SK-N-SH (cell line): ENCODE measurements at regions not wholly inside any gene's neighbourhood (a gene's known extent, or its start where the extent isn't known, plus 50 kb on each side); places are given as distances from the start of the nearest gene placed in this dataset.

ENCODE experiments used
- CTCF ChIA-PET: fragments of 300-600, 350-600 bp; formaldehyde crosslinking; extraction: SDS; loops from one replicate; lab custom pipeline; 2021; lab: Yijun Ruan, JAX
- POLR2A ChIA-PET: fragments of 350-600 bp; sonication (Branson Sonifier 250); formaldehyde crosslinking; extraction: SDS; loops from one replicate; lab custom pipeline; 2020; ENCODE audit warnings: antibody characterized with exemption, inconsistent platforms; lab: Yijun Ruan, JAX
- DNase-seq: peaks from one replicate; pipeline ENCODE4 v3.0.0; 2012
- H2AFZ ChIP-seq: fragments of 200-600 bp; sonication (generic); 2 replicates; pipeline ENCODE4 v1.8.1; 2016; ENCODE audit warnings: antibody characterized with exemption, mild to moderate bottlenecking, low read depth
- H3F3A ChIP-seq: fragments of 200-600 bp; sonication (generic); replicated peaks from 2 replicates; pipeline ENCODE3; 2016; ENCODE audit warnings: antibody characterized with exemption, mild to moderate bottlenecking; ENCODE audit not compliant: insufficient read depth
- H3K27ac ChIP-seq, 2 experiments: fragments of 200-500 bp in 1 of 2; fragments of 200-600 bp in 1 of 2; sonication (Bioruptor generic) in 1 of 2; sonication (generic), shearing (Covaris generic) in 1 of 2; 2 replicates each; pipeline versions ENCODE4 v1.5.1 to v1.6.1; 2014 to 2016; ENCODE audit warnings: low read depth in 2 of 2, inconsistent platforms in 1 of 2, low read length in 1 of 2, mild to moderate bottlenecking in 1 of 2, mixed read lengths in 1 of 2
- H3K27me3 ChIP-seq: fragments of 200-600 bp; sonication (generic), shearing (Covaris generic); 2 replicates; pipeline ENCODE4 v1.6.1; 2016; ENCODE audit warnings: mixed run types; ENCODE audit not compliant: insufficient read depth
- H3K36me3 ChIP-seq, 2 experiments: fragments of 200-500 bp in 1 of 2; fragments of 200-600 bp in 1 of 2; sonication (Bioruptor generic) in 1 of 2; sonication (generic) in 1 of 2; replicated peaks in 1 of 2; 2 replicates each; pipeline versions ENCODE3 to v1.5.1; 2014 to 2016; ENCODE audit warnings: low read length in 1 of 2, mild to moderate bottlenecking in 1 of 2; ENCODE audit not compliant: insufficient read depth in 2 of 2, control insufficient read depth in 1 of 2
- H3K4me1 ChIP-seq, 2 experiments: fragments of 200-500 bp in 1 of 2; fragments of 200-600 bp in 1 of 2; sonication (Bioruptor generic) in 1 of 2; sonication (generic), shearing (Covaris generic) in 1 of 2; 2 replicates each; pipeline versions ENCODE4 v1.5.1 to v1.6.1; 2014 to 2016; ENCODE audit warnings: low read depth in 1 of 2, low read length in 1 of 2, mixed run types in 1 of 2; ENCODE audit not compliant: insufficient read depth in 2 of 2, control insufficient read depth in 1 of 2
- H3K4me2 ChIP-seq: fragments of 200-600 bp; sonication (generic), shearing (Covaris generic); 2 replicates; pipeline ENCODE4 v1.6.1; 2017; ENCODE audit warnings: mixed run types
- H3K4me3 ChIP-seq, 2 experiments: fragments of 200-500 bp in 1 of 2; fragments of 200-600 bp in 1 of 2; sonication (Bioruptor generic) in 1 of 2; sonication (generic), shearing (Covaris generic) in 1 of 2; 2 replicates each; pipeline versions ENCODE4 v1.5.1 to v1.8.1; 2014 to 2016; ENCODE audit warnings: low read depth in 2 of 2, inconsistent platforms in 1 of 2, low read length in 1 of 2, mild to moderate bottlenecking in 1 of 2, mixed read lengths in 1 of 2, moderate library complexity in 1 of 2
- H3K79me2 ChIP-seq: fragments of 200-600 bp; sonication (generic); 2 replicates; pipeline ENCODE4 v1.8.1; 2017; ENCODE audit warnings: mild to moderate bottlenecking; ENCODE audit not compliant: insufficient read depth
- H3K9ac ChIP-seq: fragments of 200-600 bp; sonication (generic); 2 replicates; pipeline ENCODE4 v1.6.1; 2017; ENCODE audit warnings: mixed run types
- H3K9me2 ChIP-seq: fragments of 200-600 bp; sonication (generic); 2 replicates; pipeline ENCODE4 v1.6.1; 2017; ENCODE audit warnings: mixed run types
- H3K9me3 ChIP-seq: fragments of 200-600 bp; sonication (generic); 2 replicates; pipeline ENCODE4 v1.6.1; 2017; ENCODE audit warnings: mixed run types, mild to moderate bottlenecking, moderate library complexity
- H4K20me1 ChIP-seq: fragments of 200-600 bp; sonication (generic); 2 replicates; pipeline ENCODE4 v1.6.1; 2017; ENCODE audit warnings: mild to moderate bottlenecking, mixed run types; ENCODE audit not compliant: insufficient read depth
- CHD2 ChIP-seq: fragments of 150-350 bp; IDR thresholded peaks from 2 replicates; pipeline ENCODE4 v1.6.1; 2018; ENCODE audit warnings: low read length; ENCODE audit not compliant: partially characterized antibody
- ELF1 ChIP-seq: IDR thresholded peaks from 2 replicates; pipeline ENCODE4 v1.4.0; 2012
- EZH2phosphoT487 ChIP-seq: fragments of 200-600 bp; sonication (generic); IDR thresholded peaks from 2 replicates; pipeline ENCODE4 v1.6.1; 2017; ENCODE audit warnings: low read depth, mixed run types, mild to moderate bottlenecking, antibody characterized with exemption, moderate library complexity, borderline replicate concordance
- FOXM1 ChIP-seq: IDR thresholded peaks from 2 replicates; pipeline ENCODE4 v1.4.0; 2012; ENCODE audit warnings: low read depth, mild to moderate bottlenecking
- MEF2A ChIP-seq: IDR thresholded peaks from 2 replicates; pipeline ENCODE4 v1.4.0; 2012; ENCODE audit warnings: low read depth, borderline replicate concordance
- NRF1 ChIP-seq: IDR thresholded peaks from 2 replicates; pipeline ENCODE4 v1.6.1; 2012; ENCODE audit warnings: low read depth, mild to moderate bottlenecking, low read length
- PBX3 ChIP-seq: IDR thresholded peaks from 2 replicates; pipeline ENCODE4; 2012
- RAD21 ChIP-seq: IDR thresholded peaks from 2 replicates; pipeline ENCODE4 v1.6.1; 2012; ENCODE audit warnings: mild to moderate bottlenecking, low read length
- RCOR1 ChIP-seq: fragments of 150-350 bp; IDR thresholded peaks from 2 replicates; pipeline ENCODE4 v1.6.1; 2017; ENCODE audit warnings: antibody characterized with exemption, low read length
- REST ChIP-seq: IDR thresholded peaks from 2 replicates; pipeline ENCODE4 v1.6.1; 2012; ENCODE audit warnings: mild to moderate bottlenecking, low read depth, low read length, moderate library complexity
- SIN3A ChIP-seq: IDR thresholded peaks from 2 replicates; pipeline ENCODE4 v1.6.1; 2012; ENCODE audit warnings: low read depth, mild to moderate bottlenecking, low read length, moderate library complexity, borderline replicate concordance
- SMC3 ChIP-seq: IDR thresholded peaks from 2 replicates; pipeline ENCODE4 v1.6.1; 2012; ENCODE audit warnings: low read depth, low read length, improper control_type of control experiment
- TEAD4 ChIP-seq: IDR thresholded peaks from 2 replicates; pipeline ENCODE4 v1.4.0; 2012; ENCODE audit warnings: mild to moderate bottlenecking, borderline replicate concordance; ENCODE audit not compliant: insufficient read depth
- ZBTB33 ChIP-seq: IDR thresholded peaks from 2 replicates; pipeline ENCODE4 v1.4.0; 2012; ENCODE audit warnings: low read depth, borderline replicate concordance
- WGBS: methylation state at CpG from one replicate; pipeline ENCODE4 v1.1.6; 2017; ENCODE audit warnings: low lambda C conversion rate; 5-methylcytosine and 5-hydroxymethylcytosine counted together
- TF ChIP-seq, protein P1 (sequence below): IDR thresholded peaks from 2 replicates; pipeline ENCODE4 v1.4.0; 2012; ENCODE audit warnings: low read depth

DNA sequence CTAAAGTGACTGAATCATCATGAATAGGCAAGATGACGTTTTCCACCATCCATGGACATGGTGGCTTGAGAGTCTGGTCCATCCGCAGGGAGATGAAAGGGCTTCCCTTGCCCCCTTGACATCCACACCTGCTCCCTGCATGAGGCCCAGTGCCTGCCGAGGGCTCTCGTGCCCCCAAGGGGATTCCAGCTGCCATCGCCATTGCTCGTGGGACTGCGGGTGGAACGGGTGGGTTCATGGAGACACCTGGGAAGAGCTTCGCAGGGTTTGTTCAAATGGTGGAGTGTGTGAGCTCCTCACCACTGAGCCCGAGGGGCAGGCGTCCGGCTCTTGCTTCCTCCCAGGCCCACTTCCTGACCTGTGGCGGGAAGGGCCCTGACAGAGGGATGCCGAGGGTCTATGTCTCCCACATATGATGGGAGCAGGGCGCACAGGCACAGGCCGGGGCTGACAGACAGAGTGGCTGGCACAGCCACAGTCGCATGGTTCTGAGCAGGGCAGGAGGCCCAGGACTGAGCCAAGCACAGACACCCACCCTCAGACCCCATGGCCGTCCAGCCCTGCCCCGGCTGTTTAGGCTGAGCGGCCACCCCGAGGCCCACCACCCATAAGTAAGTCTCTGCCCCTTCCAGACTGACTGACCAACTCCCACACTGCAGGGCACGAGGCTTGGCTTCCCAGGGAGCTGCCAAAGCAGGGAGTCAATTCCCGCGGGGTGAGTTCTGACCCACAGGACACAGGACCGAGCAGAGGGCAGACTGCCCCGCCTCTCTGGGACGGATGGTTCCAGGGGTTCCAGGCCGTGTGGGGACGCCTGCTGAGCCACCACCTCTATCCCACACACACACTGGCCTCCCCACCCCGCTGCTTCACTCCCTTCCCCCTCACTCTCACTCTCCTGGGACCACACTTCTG, 70.0 kb upstream of the PPP1R26 start:
- no peak overlapping the region for H3K9ac ChIP-seq
- H4K20me1 ChIP-seq, result no peaks in the 10 kb centered on the region
- POLR2A ChIA-PET, result no interaction called here
- H2AFZ ChIP-seq, result no peak overlapping the region
- no peak for DNase-seq
- no peaks in the 10 kb centered on the region for H3K9me2 ChIP-seq
- no peak overlapping the region for H3K4me2 ChIP-seq
- H3K27ac ChIP-seq, result no peak overlapping the region
- no peak overlapping the region for H3K4me3 ChIP-seq
- no peaks in the 10 kb centered on the region; a peak in 1 of 4 replicates for H3K4me1 ChIP-seq
- CTCF ChIA-PET, result interaction anchor here (0.6 to 11.2 kb wide), 9 partner anchors 10 to 630 kb away, joined by 3 to 290 read pairs (median 23); partner anchors contain the start of gene OLFM1
- H3K9me3 ChIP-seq, result no peaks in the 10 kb centered on the region
- no peaks in the 10 kb centered on the region for H3K27me3 ChIP-seq
- no peaks in the 10 kb centered on the region for H3K36me3 ChIP-seq
- H3K79me2 ChIP-seq, result no peaks in the 10 kb centered on the region
- H3F3A ChIP-seq, result no peaks in the 10 kb centered on the region
- WGBS, result 47% methylated on average over 9 of the region's 30 CpGs
- TF ChIP-seq ELF1, result no peak
- no peak for TF ChIP-seq SIN3A
- TF ChIP-seq PBX3, result no peak
- no peak for TF ChIP-seq REST
- TF ChIP-seq, protein P1, sequence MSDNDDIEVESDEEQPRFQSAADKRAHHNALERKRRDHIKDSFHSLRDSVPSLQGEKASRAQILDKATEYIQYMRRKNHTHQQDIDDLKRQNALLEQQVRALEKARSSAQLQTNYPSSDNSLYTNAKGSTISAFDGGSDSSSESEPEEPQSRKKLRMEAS, result no peak
- TF ChIP-seq TEAD4, result no peak
- no peak for TF ChIP-seq FOXM1
- TF ChIP-seq RCOR1, result no peak
- no peak for TF ChIP-seq CHD2
- TF ChIP-seq EZH2phosphoT487, result no peak
- TF ChIP-seq ZBTB33, result no peak
- TF ChIP-seq SMC3, result no peak
- TF ChIP-seq RAD21, result no peak
- TF ChIP-seq NRF1, result no peak
- TF ChIP-seq MEF2A, result no peak
